Vagina (tissue), 2 donors: ENCODE measurements at regions not wholly inside any gene's neighbourhood (a gene's known extent, or its start where the extent isn't known, plus 50 kb on each side); places are given as distances from the start of the nearest gene placed in this dataset.

Experiments used
- DNase-seq, 2 donors: peaks; one replicate each; pipeline ENCODE4 v3.0.0-alpha.2; 2017; ENCODE audit errors: extremely low spot score in 2 of 2
- H3K27ac ChIP-seq: fragments of 200-600 bp; sonication (generic); one replicate; pipeline ENCODE4 v1.5.1; 2019
- H3K27me3 ChIP-seq: fragments of 200-600 bp; sonication (generic); one replicate; pipeline ENCODE4 v1.5.1; 2019
- H3K36me3 ChIP-seq, 2 donors: fragments of 200-600 bp; sonication (generic); one replicate each; pipeline ENCODE4 v1.5.1; 2017 to 2019
- H3K4me1 ChIP-seq: fragments of 200-600 bp; sonication (generic); one replicate; pipeline ENCODE4 v1.5.1; 2019
- H3K4me3 ChIP-seq, 2 donors: fragments of 200-600 bp; sonication (generic); 1 replicate in 1 of 2; 2 replicates in 1 of 2; pipeline ENCODE4 v1.5.1; 2016 to 2019
- H3K9me3 ChIP-seq: fragments of 200-600 bp; sonication (generic); one replicate; pipeline ENCODE4 v1.5.1; 2019
- CTCF ChIP-seq, 3 experiments: fragments of 450-650 bp in 2 of 3; fragments of 200-600 bp in 1 of 3; sonication (generic) in 1 of 3; IDR thresholded peaks; one replicate each; pipeline ENCODE4 v1.5.1; 2017 to 2019; ENCODE audit warnings: antibody characterized with exemption in 3 of 3, mild to moderate bottlenecking in 2 of 3, moderate library complexity in 2 of 3
- POLR2A ChIP-seq, 2 donors: fragments of 450-650 bp; IDR thresholded peaks; one replicate each; pipeline ENCODE4 v1.6.1; 2017; ENCODE audit warnings: antibody characterized with exemption in 2 of 2, mild to moderate bottlenecking in 2 of 2, moderate library complexity in 2 of 2
- POLR2AphosphoS5 ChIP-seq, 2 donors: sonication (generic); formaldehyde crosslinking; IDR thresholded peaks; one replicate each; pipeline ENCODE4 v1.9.0; 2017; ENCODE audit warnings: antibody characterized with exemption in 2 of 2, mild to moderate bottlenecking in 2 of 2, low read depth in 1 of 2; ENCODE audit not compliant: insufficient read depth in 1 of 2
- intact Hi-C: fragments of 100-400 bp; cut with DNase I; formaldehyde crosslinking; loops from one replicate; pipeline ENCODE4 v1.15.1; 2023

DNA sequence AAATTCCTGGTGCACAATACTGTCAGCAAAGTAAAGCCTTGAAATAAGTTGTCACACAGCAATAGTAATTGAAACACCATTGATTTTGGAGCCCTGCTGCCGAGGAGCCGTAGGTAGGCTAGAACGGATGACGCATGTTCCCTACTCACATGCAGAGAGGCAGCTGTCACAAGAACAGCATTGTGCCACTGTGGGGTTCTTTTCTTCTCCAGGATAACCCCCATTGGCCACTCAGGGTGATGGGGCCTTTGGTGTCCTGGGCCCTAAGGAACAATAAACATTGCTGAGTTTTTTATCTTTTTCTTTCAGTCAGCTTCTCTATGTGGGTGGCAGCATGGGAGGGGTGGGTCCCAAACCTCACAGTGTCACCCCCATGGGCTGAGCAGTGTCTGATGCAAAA is 542.3 kb downstream of the BCOR start:
- no peaks in the 10 kb centered on the region for H3K4me1 ChIP-seq
- DNase-seq = no peak
- no peaks in the 10 kb centered on the region for H3K36me3 ChIP-seq
- no peak overlapping the region for H3K4me3 ChIP-seq
- no peaks in the 10 kb centered on the region for H3K9me3 ChIP-seq
- no peak overlapping the region for H3K27ac ChIP-seq
- intact Hi-C loops = no loop called here
- no peaks in the 10 kb centered on the region for H3K27me3 ChIP-seq
- TF ChIP-seq POLR2AphosphoS5 (IDR thresholded peaks at IDR 0.05; ENCODE audit: insufficient read depth in 1 of 2, low read depth in 1 of 2) (no peak), POLR2A (IDR thresholded peaks at IDR 0.05) (no peak), CTCF (IDR thresholded peaks at IDR 0.05) (no peak)

GRCh38 chrX:39556056-39556455 is 541.7 kb downstream of the BCOR start:
- DNase-seq = no peak
- intact Hi-C loops = no loop called here
- no peak overlapping the region for H3K4me3 ChIP-seq
- no peaks in the 10 kb centered on the region for H3K4me1 ChIP-seq
- H3K27ac ChIP-seq = no peak overlapping the region
- no peaks in the 10 kb centered on the region for H3K36me3 ChIP-seq
- H3K27me3 ChIP-seq = no peaks in the 10 kb centered on the region
- H3K9me3 ChIP-seq = no peaks in the 10 kb centered on the region
- no peak for TF ChIP-seq POLR2A (IDR thresholded peaks at IDR 0.05)
- no peak for TF ChIP-seq POLR2AphosphoS5 (IDR thresholded peaks at IDR 0.05; ENCODE audit: insufficient read depth in 1 of 2, low read depth in 1 of 2)
- no peak for TF ChIP-seq CTCF (IDR thresholded peaks at IDR 0.05)

DNA sequence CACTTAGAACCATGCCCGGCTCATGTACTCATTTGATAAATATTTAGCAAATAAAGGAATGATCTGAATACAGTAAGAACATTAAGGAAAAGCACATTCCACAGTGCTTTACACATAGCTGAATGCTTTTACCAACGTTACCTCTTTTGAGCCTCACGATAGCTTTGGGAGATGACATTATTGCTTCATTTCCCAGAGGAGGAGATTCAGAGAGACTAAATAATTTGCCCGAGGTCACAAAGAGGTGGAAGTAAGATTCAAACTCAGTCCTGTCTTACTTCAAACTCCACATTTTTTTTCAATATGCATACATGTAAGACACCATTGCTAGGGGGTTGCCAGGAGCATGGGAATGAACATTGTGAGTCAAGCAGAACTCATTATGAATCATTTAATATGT is 538.5 kb downstream of the BCOR start:
- Histone ChIP-seq H3K36me3 (no peaks in the 10 kb centered on the region), H3K4me3 (no peak overlapping the region), H3K27ac (no peak overlapping the region), H3K9me3 (no peaks in the 10 kb centered on the region), H3K4me1 (no peaks in the 10 kb centered on the region), H3K27me3 (no peaks in the 10 kb centered on the region)
- TF ChIP-seq POLR2AphosphoS5 (IDR thresholded peaks at IDR 0.05; ENCODE audit: insufficient read depth in 1 of 2, low read depth in 1 of 2) (no peak), POLR2A (IDR thresholded peaks at IDR 0.05) (no peak), CTCF (IDR thresholded peaks at IDR 0.05) (no peak)
- DNase-seq = no peak
- intact Hi-C loops = no loop called here

DNA sequence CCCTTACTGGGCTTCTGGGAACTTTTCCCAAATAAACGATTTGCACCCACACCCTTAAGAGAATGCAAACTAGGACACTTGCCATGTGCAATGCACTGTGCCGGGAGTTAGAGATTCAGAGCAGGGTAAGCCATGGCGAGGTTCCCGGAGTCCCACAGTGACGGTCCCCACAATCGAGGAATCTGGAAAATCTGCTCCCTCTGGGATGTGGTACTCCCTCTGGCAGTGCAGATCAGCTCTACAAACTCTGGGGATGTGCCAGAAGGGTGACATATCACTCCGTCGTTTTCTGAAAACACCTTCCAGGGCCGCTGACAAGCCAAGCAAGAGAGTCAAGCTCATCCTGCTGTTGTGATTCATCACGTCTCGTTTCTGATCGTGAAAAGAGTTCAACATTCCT is 537.5 kb downstream of the BCOR start:
- no peaks in the 10 kb centered on the region for H3K4me1 ChIP-seq
- H3K9me3 ChIP-seq = no peaks in the 10 kb centered on the region
- no peak overlapping the region for H3K27ac ChIP-seq
- H3K27me3 ChIP-seq = no peaks in the 10 kb centered on the region
- no peak for DNase-seq
- H3K4me3 ChIP-seq = no peak overlapping the region
- TF ChIP-seq POLR2AphosphoS5 (IDR thresholded peaks at IDR 0.05; ENCODE audit: insufficient read depth in 1 of 2, low read depth in 1 of 2) (no peak), CTCF (IDR thresholded peaks at IDR 0.05) (no peak), POLR2A (IDR thresholded peaks at IDR 0.05) (no peak)
- intact Hi-C loops = no loop called here
- H3K36me3 ChIP-seq = no peaks in the 10 kb centered on the region

- Histone ChIP-seq H3K9me3 (no peaks in the 10 kb centered on the region), H3K27ac (no peak overlapping the region), H3K27me3 (no peaks in the 10 kb centered on the region), H3K4me1 (no peaks in the 10 kb centered on the region), H3K4me3 (no peak overlapping the region), H3K36me3 (no peaks in the 10 kb centered on the region)
- no peak for DNase-seq
- intact Hi-C loops = no loop called here
- TF ChIP-seq CTCF (IDR thresholded peaks at IDR 0.05) (no peak), POLR2A (IDR thresholded peaks at IDR 0.05) (no peak), POLR2AphosphoS5 (IDR thresholded peaks at IDR 0.05; ENCODE audit: insufficient read depth in 1 of 2, low read depth in 1 of 2) (no peak)
These were observed 534.6 kb downstream of the BCOR start for GRCh38 chrX:39563178-39563577.
